ENCODE measurements at regions not wholly inside any gene's neighbourhood (a gene's known extent, or its start where the extent isn't known, plus 50 kb on each side); places are given as distances from the start of the nearest gene placed in this dataset.

- DNase-seq: no peak
These were observed 58.2 kb upstream of the NAA20 start for GRCh38 chr20:19958928-19959327.

DNA sequence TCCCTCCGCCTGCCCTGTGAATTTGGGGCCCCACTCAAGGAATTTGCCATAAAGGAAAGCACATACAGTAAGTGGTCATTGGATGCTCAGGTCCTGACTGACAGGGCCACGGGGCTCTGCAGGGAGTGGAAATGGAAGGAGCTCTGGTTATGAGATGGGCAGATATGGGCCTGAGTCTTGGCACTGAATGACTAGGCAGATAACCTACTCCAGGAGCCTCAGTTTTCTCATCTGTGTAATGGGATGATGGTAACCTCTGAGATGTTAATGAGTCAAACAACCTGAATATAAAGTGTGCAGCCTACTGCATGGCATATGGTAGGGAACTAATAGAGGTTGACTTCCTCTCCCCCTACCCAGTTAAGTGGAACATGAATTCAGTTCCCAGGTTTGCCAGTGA lies 56.4 kb upstream of the NAA20 start:
- DNase-seq: no peak

DNA sequence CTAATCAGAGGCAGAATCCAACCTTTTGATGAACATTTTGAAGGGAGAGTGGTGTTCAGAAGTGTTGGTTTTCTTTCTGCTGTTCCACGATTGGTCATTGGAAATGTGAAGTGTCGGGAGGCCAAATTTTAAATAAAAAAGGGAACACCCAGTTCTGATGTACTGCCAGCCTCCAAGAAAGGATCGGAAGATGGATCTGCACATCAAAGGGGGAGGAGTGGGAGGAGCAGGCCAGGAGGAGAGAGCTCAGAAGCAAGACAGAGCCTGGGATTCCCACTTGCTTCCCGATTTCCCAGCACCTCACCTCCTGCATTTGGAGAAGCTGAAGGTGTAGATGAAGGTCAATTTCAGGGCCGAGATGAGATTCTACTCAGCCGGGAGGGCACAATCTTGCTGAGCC lies 55.9 kb upstream of the NAA20 start:
- DNase-seq: no peak

DNA sequence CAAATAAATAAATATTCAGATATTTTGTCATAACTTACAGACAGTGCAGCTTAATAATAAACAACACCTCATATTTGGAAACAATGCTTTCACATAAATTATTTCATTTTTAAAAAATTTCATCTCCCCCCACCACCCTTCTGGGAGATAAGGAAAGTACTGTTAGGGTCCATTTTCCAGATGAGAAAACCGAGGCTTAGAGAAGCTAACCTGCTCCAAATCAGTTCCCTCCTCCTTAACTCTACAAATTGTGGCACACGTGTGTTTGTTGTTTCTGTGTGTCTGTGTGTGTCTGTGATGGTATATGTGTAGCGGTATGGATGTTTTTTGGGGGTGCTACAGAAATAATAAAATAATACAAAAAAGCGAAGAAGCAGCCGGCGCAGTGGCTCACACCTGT lies 54.2 kb upstream of the NAA20 start:
- DNase-seq: no peak

- DNase-seq: no peak
These were observed 52.6 kb upstream of the NAA20 start for GRCh38 chr20:19964289-19965265.

- no peak for DNase-seq
These were observed 50.3 kb upstream of the NAA20 start for GRCh38 chr20:19966840-19967239.
